CD8-positive, alpha-beta memory T cell (primary cell): ENCODE measurements at regions not wholly inside any gene's neighbourhood (a gene's known extent, or its start where the extent isn't known, plus 50 kb on each side); places are given as distances from the start of the nearest gene placed in this dataset.

Experiments
- CTCF ChIA-PET: fragments of 350-600 bp; sonication (Branson Sonifier 250); formaldehyde crosslinking; loops from one replicate; lab custom pipeline; 2021; ENCODE audit warnings: antibody characterized with exemption; lab: Charles Lee
- POLR2A ChIA-PET: fragments of 350-600 bp; sonication (Branson Sonifier 250); formaldehyde crosslinking; loops from one replicate; lab custom pipeline; 2021; ENCODE audit warnings: antibody characterized with exemption; lab: Charles Lee
- DNase-seq, 5 donors: peaks; one replicate each; pipeline versions ENCODE4 v3.0.0 to v3.0.0-alpha.2; 2020 to 2022; ENCODE audit warnings: mixed read lengths in 1 of 5
- H3K27ac ChIP-seq: one replicate; pipeline ENCODE4 v1.7.0; 2013; ENCODE audit warnings: low read depth, mild to moderate bottlenecking, low read length, moderate library complexity
- H3K27me3 ChIP-seq: 2 replicates; pipeline ENCODE4 v1.7.0; 2013; ENCODE audit warnings: low read length, mild to moderate bottlenecking; ENCODE audit not compliant: insufficient read depth, poor library complexity, severe bottlenecking
- H3K36me3 ChIP-seq: 2 replicates; pipeline ENCODE4 v1.7.0; 2013; ENCODE audit warnings: mild to moderate bottlenecking, low read length, moderate library complexity; ENCODE audit not compliant: insufficient read depth
- H3K4me1 ChIP-seq: 2 replicates; pipeline ENCODE4 v1.7.0; 2013; ENCODE audit warnings: mild to moderate bottlenecking, low read length, moderate library complexity; ENCODE audit not compliant: insufficient read depth
- H3K4me3 ChIP-seq: 2 replicates; pipeline ENCODE4 v1.7.0; 2013; ENCODE audit warnings: mild to moderate bottlenecking, low read length
- H3K9me3 ChIP-seq: 2 replicates; pipeline ENCODE4 v1.7.0; 2013; ENCODE audit warnings: mild to moderate bottlenecking, low read length
- H3K27ac Mint-ChIP-seq, 8 donors: one replicate each; pipeline ENCODE4 v1.8.0; 2020 to 2021; ENCODE audit warnings: mixed read lengths in 8 of 8, mild to moderate bottlenecking in 6 of 8, inconsistent platforms in 3 of 8, moderate library complexity in 3 of 8
- H3K27me3 Mint-ChIP-seq, 2 donors: one replicate each; pipeline ENCODE4 v1.8.0; 2020 to 2021; ENCODE audit warnings: mixed read lengths in 2 of 2, mild to moderate bottlenecking in 1 of 2, moderate library complexity in 1 of 2
- H3K36me3 Mint-ChIP-seq, 3 donors: one replicate each; pipeline ENCODE4 v1.8.0; 2020 to 2021; ENCODE audit warnings: mixed read lengths in 3 of 3, inconsistent platforms in 1 of 3, mild to moderate bottlenecking in 1 of 3
- H3K4me1 Mint-ChIP-seq, 3 donors: one replicate each; pipeline ENCODE4 v1.8.0; 2020 to 2021; ENCODE audit warnings: mixed read lengths in 3 of 3, inconsistent platforms in 1 of 3, mild to moderate bottlenecking in 1 of 3
- H3K4me3 Mint-ChIP-seq, 7 donors: one replicate each; pipeline ENCODE4 v1.8.0; 2020 to 2021; ENCODE audit warnings: mixed read lengths in 7 of 7, mild to moderate bottlenecking in 6 of 7, moderate library complexity in 4 of 7, inconsistent platforms in 2 of 7
- H3K9me3 Mint-ChIP-seq, 5 donors: one replicate each; pipeline ENCODE4 v1.8.0; 2020 to 2022; ENCODE audit warnings: mixed read lengths in 5 of 5, mild to moderate bottlenecking in 3 of 5, moderate library complexity in 2 of 5, inconsistent platforms in 1 of 5

DNA sequence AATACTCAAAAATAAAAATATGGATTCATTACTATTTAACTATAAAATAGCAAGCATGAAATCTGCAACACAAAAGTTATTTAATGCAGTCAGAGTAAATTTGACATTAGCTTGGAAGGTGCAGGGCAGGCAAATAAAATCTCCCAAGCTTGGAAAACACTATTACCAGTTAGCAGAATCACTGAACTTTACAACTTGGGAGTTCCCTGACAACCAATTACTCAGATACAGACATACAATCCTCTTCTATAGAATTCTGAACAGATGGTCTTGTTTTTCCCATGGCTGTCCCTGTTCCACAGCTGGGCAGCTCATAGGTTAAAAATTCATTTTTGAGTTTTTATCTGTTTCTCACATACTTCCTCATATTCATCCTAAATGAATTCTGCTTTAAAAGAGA is 1002.6 kb downstream of the SORCS3 start:
- no peaks in the 10 kb centered on the region for H3K4me1 ChIP-seq
- ChIA-PET CTCF (no interaction called here), POLR2A (no interaction called here)
- H3K27ac ChIP-seq = no peak overlapping the region
- H3K4me1 Mint-ChIP-seq = no peaks in the 10 kb centered on the region
- H3K27ac Mint-ChIP-seq = no peak overlapping the region
- no peak overlapping the region for H3K4me3 Mint-ChIP-seq
- H3K9me3 ChIP-seq = no peaks in the 10 kb centered on the region
- H3K4me3 ChIP-seq = no peak overlapping the region
- H3K27me3 Mint-ChIP-seq = no peaks in the 10 kb centered on the region
- DNase-seq = no peak
- peaks cover 4 to 25% (median 8%) of the 10 kb centered on the region in 5 donors for H3K9me3 Mint-ChIP-seq
- no peaks in the 10 kb centered on the region for H3K36me3 Mint-ChIP-seq
- no peaks in the 10 kb centered on the region for H3K36me3 ChIP-seq
- no peaks in the 10 kb centered on the region for H3K27me3 ChIP-seq

DNA sequence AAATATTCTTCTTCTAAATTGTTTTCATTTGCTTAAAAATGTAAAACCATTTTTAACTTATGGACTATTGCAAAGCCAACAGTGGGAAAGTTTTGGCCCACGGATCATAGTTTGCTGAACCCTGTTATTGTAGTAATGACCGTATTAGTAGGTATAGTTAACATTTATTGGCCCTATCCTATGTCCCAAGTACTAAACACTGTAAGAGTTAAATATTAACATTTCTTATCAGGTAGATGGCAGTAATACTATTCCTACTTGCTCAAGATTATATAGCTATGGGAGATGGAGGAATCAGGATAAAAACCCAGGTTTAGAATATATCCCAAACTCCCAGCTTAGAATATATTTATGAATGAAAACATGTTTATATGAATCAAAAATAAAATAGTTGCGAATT is 993.2 kb downstream of the SORCS3 start:
- Histone ChIP-seq H3K27ac (no peak overlapping the region), H3K36me3 (no peaks in the 10 kb centered on the region), H3K4me3 (no peak overlapping the region), H3K27me3 (no peaks in the 10 kb centered on the region), H3K4me1 (no peaks in the 10 kb centered on the region), H3K9me3 (no peaks in the 10 kb centered on the region)
- Mint-ChIP-seq H3K4me1 (no peaks in the 10 kb centered on the region), H3K36me3 (no peaks in the 10 kb centered on the region), H3K27me3 (no peaks in the 10 kb centered on the region), H3K4me3 (no peak overlapping the region), H3K9me3 (peaks cover 1 to 40% (median 10%) of the 10 kb centered on the region in 5 donors), H3K27ac (no peak overlapping the region)
- CTCF ChIA-PET = no interaction called here
- DNase-seq = no peak
- POLR2A ChIA-PET = no interaction called here

DNA sequence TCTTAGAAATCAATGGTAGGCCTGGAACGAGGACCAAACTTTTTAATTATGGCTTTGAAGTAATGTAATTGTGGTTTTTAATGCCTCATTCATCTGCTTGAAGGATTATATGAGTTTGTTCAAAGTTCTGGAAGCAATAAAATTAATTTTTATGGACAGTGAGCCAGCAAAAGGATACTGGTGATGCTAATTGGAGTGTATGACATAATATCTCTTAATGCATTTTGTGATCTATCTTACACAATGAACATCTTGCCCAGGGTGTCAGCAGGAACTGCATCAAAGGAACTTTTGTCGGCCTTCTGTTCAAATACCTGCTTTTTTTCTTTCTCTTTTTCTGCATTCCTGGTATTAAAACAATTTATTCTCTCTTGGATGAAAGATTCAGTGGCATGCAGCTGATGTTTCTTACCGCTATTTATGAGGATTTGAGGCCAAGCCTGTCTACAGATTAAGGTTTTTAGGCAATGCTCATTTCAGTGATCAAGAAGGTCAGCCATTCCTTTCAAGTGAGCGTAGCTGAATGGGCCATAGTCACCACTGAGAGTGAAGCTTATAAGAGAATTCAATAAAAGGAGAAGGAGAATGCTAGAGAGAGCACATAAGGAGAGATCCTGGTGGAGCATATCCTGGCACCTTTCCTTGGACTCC is 974.8 kb downstream of the SORCS3 start:
- Mint-ChIP-seq H3K9me3 (peaks cover 0 to 6% (median 5%) of the 10 kb centered on the region in 5 donors), H3K27me3 (no peaks in the 10 kb centered on the region)
- POLR2A ChIA-PET = no interaction called here

DNA sequence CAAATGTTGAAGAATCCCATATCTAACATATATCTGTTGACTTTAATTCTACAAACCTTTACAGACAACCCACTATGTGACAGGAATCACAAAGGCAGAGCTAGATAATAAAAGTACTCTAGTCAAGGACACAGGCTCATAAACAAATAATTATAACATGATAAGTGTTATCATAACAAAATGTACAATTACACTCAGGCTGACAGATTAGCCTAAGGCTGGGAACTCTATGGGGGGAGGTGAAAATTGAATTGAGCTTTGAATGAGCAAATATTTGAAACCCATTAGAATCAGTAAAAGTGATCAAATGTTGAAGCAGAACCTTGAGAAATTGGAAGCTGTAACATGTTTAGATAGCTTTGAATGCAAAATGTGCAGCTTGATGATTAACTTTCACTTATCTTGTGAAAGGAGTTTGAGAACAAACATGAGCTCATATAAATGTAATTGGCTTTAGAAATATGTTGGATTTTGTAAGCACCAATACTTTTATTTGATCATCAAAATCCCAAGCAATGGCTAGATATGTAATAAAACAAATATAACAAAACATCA is 970.2 kb downstream of the SORCS3 start:
- no peaks in the 10 kb centered on the region for H3K9me3 ChIP-seq
- no peak for DNase-seq
- ChIA-PET CTCF (no interaction called here), POLR2A (no interaction called here)
- Mint-ChIP-seq H3K4me3 (no peak overlapping the region), H3K36me3 (no peaks in the 10 kb centered on the region), H3K27ac (no peak overlapping the region), H3K27me3 (no peaks in the 10 kb centered on the region), H3K9me3 (peaks cover 1 to 12% (median 4%) of the 10 kb centered on the region in 5 donors), H3K4me1 (no peaks in the 10 kb centered on the region)
- no peak overlapping the region for H3K4me3 ChIP-seq
- no peaks in the 10 kb centered on the region for H3K27me3 ChIP-seq
- no peaks in the 10 kb centered on the region for H3K4me1 ChIP-seq
- H3K27ac ChIP-seq = no peak overlapping the region
- no peaks in the 10 kb centered on the region for H3K36me3 ChIP-seq

More for the DNA sequence above, 974.8 kb downstream of the SORCS3 start:
- no peaks in the 10 kb centered on the region for H3K27me3 ChIP-seq
- Mint-ChIP-seq H3K4me1 (no peaks in the 10 kb centered on the region), H3K4me3 (no peak overlapping the region), H3K27ac (no peak overlapping the region), H3K36me3 (no peaks in the 10 kb centered on the region)
- no peak for DNase-seq
- no peak overlapping the region for H3K27ac ChIP-seq
- no peaks in the 10 kb centered on the region for H3K36me3 ChIP-seq
- H3K4me1 ChIP-seq = no peaks in the 10 kb centered on the region
- H3K4me3 ChIP-seq = no peak overlapping the region
- CTCF ChIA-PET = no interaction called here
- H3K9me3 ChIP-seq = no peaks in the 10 kb centered on the region

DNA sequence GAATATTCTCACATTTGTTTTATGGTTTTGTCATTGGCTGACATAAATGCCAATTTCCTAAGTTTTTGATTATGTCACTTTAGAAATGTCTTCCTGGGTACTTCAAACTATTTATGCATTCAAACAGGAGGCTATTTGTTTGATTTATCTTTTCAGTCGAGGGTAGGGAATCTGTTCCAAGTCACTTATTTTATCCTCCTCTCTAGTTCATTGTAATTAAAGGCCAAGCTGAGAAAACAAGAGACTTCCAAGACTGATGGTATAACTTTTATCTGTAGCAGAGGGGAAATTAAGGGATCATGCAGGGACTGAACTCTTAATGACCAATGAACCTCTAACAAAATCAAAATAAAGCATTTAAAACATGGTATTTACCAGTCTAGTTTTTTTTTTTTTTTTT is 968.4 kb downstream of the SORCS3 start:
- no peak overlapping the region for H3K27ac Mint-ChIP-seq
- ChIA-PET POLR2A (no interaction called here), CTCF (no interaction called here)

GRCh38 chr10:105605918-105606317 is 964.8 kb downstream of the SORCS3 start:
- H3K4me1 ChIP-seq = no peaks in the 10 kb centered on the region
- Mint-ChIP-seq H3K4me3 (no peak overlapping the region), H3K27ac (no peak overlapping the region), H3K27me3 (no peaks in the 10 kb centered on the region), H3K4me1 (no peaks in the 10 kb centered on the region), H3K9me3 (peaks cover 5 to 21% (median 7%) of the 10 kb centered on the region in 5 donors), H3K36me3 (no peaks in the 10 kb centered on the region)
- H3K27ac ChIP-seq = no peak overlapping the region
- H3K9me3 ChIP-seq = no peaks in the 10 kb centered on the region
- POLR2A ChIA-PET = no interaction called here
- H3K27me3 ChIP-seq = no peaks in the 10 kb centered on the region
- no peak for DNase-seq
- CTCF ChIA-PET = no interaction called here
- H3K36me3 ChIP-seq = no peaks in the 10 kb centered on the region
- no peak overlapping the region for H3K4me3 ChIP-seq

More for the DNA sequence above, 968.4 kb downstream of the SORCS3 start:
- no peaks in the 10 kb centered on the region for H3K36me3 ChIP-seq
- H3K27ac ChIP-seq = no peak overlapping the region
- Mint-ChIP-seq H3K27me3 (no peaks in the 10 kb centered on the region), H3K4me1 (no peaks in the 10 kb centered on the region), H3K36me3 (no peaks in the 10 kb centered on the region), H3K4me3 (no peak overlapping the region), H3K9me3 (peaks cover 1 to 17% (median 4%) of the 10 kb centered on the region in 5 donors)
- no peak overlapping the region for H3K4me3 ChIP-seq
- no peaks in the 10 kb centered on the region for H3K27me3 ChIP-seq
- no peak for DNase-seq
- no peaks in the 10 kb centered on the region for H3K4me1 ChIP-seq
- H3K9me3 ChIP-seq = no peaks in the 10 kb centered on the region

DNA sequence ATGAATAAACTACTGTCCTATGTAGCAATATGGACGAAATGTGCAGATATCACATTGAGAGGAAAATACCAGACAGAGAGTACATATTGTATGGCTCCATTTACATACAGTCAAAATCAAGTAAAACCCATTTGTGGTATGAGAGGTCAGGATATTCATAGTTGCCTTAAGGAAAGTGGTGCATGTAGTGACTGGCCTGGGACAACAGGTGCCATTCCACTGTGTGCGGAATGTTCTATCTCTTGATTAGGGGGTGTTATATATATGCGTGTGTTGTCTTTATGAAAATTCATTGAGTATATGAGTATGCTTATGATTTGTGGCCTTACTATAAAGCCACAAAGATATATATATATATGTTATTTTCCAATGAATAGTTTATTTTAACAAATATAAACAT is 964.0 kb downstream of the SORCS3 start:
- ChIA-PET POLR2A (no interaction called here), CTCF (no interaction called here)
- Mint-ChIP-seq H3K4me1 (no peaks in the 10 kb centered on the region), H3K27ac (no peak overlapping the region), H3K4me3 (no peak overlapping the region), H3K27me3 (no peaks in the 10 kb centered on the region), H3K36me3 (no peaks in the 10 kb centered on the region), H3K9me3 (peaks cover 5 to 21% (median 7%) of the 10 kb centered on the region in 5 donors)
- no peak for DNase-seq
- no peaks in the 10 kb centered on the region for H3K36me3 ChIP-seq
- H3K4me1 ChIP-seq = no peaks in the 10 kb centered on the region
- no peaks in the 10 kb centered on the region for H3K9me3 ChIP-seq
- H3K27me3 ChIP-seq = no peaks in the 10 kb centered on the region
- no peak overlapping the region for H3K4me3 ChIP-seq
- H3K27ac ChIP-seq = no peak overlapping the region

GRCh38 chr10:105598207-105598606 is 957.1 kb downstream of the SORCS3 start:
- H3K27me3 ChIP-seq = no peaks in the 10 kb centered on the region
- no peak overlapping the region for H3K4me3 ChIP-seq
- POLR2A ChIA-PET = no interaction called here
- Mint-ChIP-seq H3K9me3 (peaks cover 4 to 24% (median 8%) of the 10 kb centered on the region in 5 donors), H3K4me1 (no peaks in the 10 kb centered on the region), H3K27me3 (no peaks in the 10 kb centered on the region), H3K4me3 (no peak overlapping the region), H3K27ac (no peak overlapping the region), H3K36me3 (no peaks in the 10 kb centered on the region)
- no peaks in the 10 kb centered on the region for H3K4me1 ChIP-seq
- CTCF ChIA-PET = no interaction called here
- DNase-seq = no peak
- H3K36me3 ChIP-seq = no peaks in the 10 kb centered on the region
- H3K27ac ChIP-seq = no peak overlapping the region
- no peaks in the 10 kb centered on the region for H3K9me3 ChIP-seq
